Breast epithelium (tissue), 3 donors: ENCODE measurements at regions not wholly inside any gene's neighbourhood (a gene's known extent, or its start where the extent isn't known, plus 50 kb on each side); places are given as distances from the start of the nearest gene placed in this dataset.

Source experiments
- POLR2A ChIP-seq: fragments of 450-650 bp; IDR thresholded peaks from one replicate; pipeline ENCODE4 v1.6.1; 2016; ENCODE audit warnings: antibody characterized with exemption, mild to moderate bottlenecking, moderate library complexity
- POLR2AphosphoS5 ChIP-seq, 3 donors: sonication (generic); formaldehyde crosslinking; IDR thresholded peaks; one replicate each; pipeline ENCODE4 v1.6.1; 2017; ENCODE audit warnings: antibody characterized with exemption in 3 of 3
- TF ChIP-seq, protein P1 (sequence below), 3 donors: fragments of 450-650 bp; IDR thresholded peaks; one replicate each; pipeline ENCODE4 v1.5.1; 2016 to 2017; ENCODE audit warnings: antibody characterized with exemption in 3 of 3, mild to moderate bottlenecking in 3 of 3, moderate library complexity in 3 of 3

DNA sequence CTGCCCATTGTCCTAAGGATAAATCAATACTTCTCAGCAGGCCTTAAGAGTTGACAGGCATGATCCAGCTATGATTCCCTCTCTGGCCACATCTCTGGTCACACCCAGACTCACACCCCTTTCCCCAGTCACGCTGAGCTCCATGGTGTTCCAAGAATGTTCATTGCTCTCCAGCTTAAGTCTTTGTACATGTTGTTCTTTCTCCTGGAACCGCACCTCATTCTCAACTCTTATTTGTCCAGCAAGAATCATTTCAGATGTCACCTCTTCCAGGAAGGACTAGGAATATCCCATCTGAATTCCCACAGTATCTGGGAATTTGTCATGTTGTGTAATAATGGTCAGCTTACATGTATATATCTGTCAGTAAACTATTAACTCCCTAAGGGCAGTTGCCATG, 118.3 kb upstream of the GALNT15 start:
- TF ChIP-seq, protein P1, sequence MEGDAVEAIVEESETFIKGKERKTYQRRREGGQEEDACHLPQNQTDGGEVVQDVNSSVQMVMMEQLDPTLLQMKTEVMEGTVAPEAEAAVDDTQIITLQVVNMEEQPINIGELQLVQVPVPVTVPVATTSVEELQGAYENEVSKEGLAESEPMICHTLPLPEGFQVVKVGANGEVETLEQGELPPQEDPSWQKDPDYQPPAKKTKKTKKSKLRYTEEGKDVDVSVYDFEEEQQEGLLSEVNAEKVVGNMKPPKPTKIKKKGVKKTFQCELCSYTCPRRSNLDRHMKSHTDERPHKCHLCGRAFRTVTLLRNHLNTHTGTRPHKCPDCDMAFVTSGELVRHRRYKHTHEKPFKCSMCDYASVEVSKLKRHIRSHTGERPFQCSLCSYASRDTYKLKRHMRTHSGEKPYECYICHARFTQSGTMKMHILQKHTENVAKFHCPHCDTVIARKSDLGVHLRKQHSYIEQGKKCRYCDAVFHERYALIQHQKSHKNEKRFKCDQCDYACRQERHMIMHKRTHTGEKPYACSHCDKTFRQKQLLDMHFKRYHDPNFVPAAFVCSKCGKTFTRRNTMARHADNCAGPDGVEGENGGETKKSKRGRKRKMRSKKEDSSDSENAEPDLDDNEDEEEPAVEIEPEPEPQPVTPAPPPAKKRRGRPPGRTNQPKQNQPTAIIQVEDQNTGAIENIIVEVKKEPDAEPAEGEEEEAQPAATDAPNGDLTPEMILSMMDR (IDR thresholded peaks at IDR 0.05) = no peak
- TF ChIP-seq POLR2AphosphoS5 (IDR thresholded peaks at IDR 0.05) = peak; percentile 56 to 68 (median 62)
- TF ChIP-seq POLR2A = no peak
